ENCODE measurements at regions not wholly inside any gene's neighbourhood (a gene's known extent, or its start where the extent isn't known, plus 50 kb on each side); places are given as distances from the start of the nearest gene placed in this dataset.

- H3K9ac ChIP-seq (ENCODE audit: control insufficient read depth, extremely low read depth, insufficient read depth, low read length) = peak overlapping the region; percentile 22
- peak overlapping the region in 1 of 3 experiments; percentile 20 for H3K4me3 ChIP-seq (ENCODE audit: control insufficient read depth in 2 of 3, extremely low read depth in 1 of 3, insufficient read depth in 2 of 3, low read depth in 1 of 3, low read length in 3 of 3)
- no peaks in the 10 kb centered on the region for H3K79me2 ChIP-seq (ENCODE audit: control insufficient read depth, insufficient read depth, low read length)
- no peak overlapping the region for H2AFZ ChIP-seq (ENCODE audit: control insufficient read depth, low read length)
- H3K27me3 ChIP-seq (ENCODE audit: control insufficient read depth, extremely low read depth, insufficient read depth, low read length) = no peaks in the 10 kb centered on the region
- H3K4me2 ChIP-seq (ENCODE audit: control insufficient read depth, extremely low read depth, insufficient read depth, low read depth, low read length) = no peak overlapping the region
- dilution Hi-C loops (cut with MboI; ENCODE audit: extremely low pct_ligation_motif_present, low sequenced_read_pairs) = no loop called here
- TF ChIP-seq, protein P1, sequence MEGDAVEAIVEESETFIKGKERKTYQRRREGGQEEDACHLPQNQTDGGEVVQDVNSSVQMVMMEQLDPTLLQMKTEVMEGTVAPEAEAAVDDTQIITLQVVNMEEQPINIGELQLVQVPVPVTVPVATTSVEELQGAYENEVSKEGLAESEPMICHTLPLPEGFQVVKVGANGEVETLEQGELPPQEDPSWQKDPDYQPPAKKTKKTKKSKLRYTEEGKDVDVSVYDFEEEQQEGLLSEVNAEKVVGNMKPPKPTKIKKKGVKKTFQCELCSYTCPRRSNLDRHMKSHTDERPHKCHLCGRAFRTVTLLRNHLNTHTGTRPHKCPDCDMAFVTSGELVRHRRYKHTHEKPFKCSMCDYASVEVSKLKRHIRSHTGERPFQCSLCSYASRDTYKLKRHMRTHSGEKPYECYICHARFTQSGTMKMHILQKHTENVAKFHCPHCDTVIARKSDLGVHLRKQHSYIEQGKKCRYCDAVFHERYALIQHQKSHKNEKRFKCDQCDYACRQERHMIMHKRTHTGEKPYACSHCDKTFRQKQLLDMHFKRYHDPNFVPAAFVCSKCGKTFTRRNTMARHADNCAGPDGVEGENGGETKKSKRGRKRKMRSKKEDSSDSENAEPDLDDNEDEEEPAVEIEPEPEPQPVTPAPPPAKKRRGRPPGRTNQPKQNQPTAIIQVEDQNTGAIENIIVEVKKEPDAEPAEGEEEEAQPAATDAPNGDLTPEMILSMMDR (optimal IDR thresholded peaks at IDR 0.05 in 1 of 3, IDR thresholded peaks at IDR 0.05 in 1 of 3, conservative IDR thresholded peaks at IDR 0.05 in 1 of 3; ENCODE audit: extremely low read depth in 1 of 3, insufficient read depth in 2 of 3, low read length in 3 of 3) = no peak
- no peak for TF ChIP-seq EZH2 (IDR thresholded peaks at IDR 0.05; ENCODE audit: low read length)
- no peaks in the 10 kb centered on the region for H3K9me3 ChIP-seq (ENCODE audit: control insufficient read depth, low read depth, low read length)
- no peak for DNase-seq (ENCODE audit: low read depth, low spot score)
- no peaks in the 10 kb centered on the region for H3K36me3 ChIP-seq (ENCODE audit: control insufficient read depth in 2 of 2, extremely low read depth in 1 of 2, insufficient read depth in 2 of 2, low read length in 2 of 2)
- no peaks in the 10 kb centered on the region for H4K20me1 ChIP-seq (ENCODE audit: control insufficient read depth, extremely low read depth, insufficient read depth, low read length)
- no peaks in the 10 kb centered on the region for H3K4me1 ChIP-seq (ENCODE audit: control insufficient read depth, extremely low read depth, insufficient read depth, low read length)
- H3K9me1 ChIP-seq (ENCODE audit: control insufficient read depth, extremely low read depth, insufficient read depth, low read length) = no peaks in the 10 kb centered on the region
- no peak for FAIRE-seq
- no peak overlapping the region for H3K27ac ChIP-seq (ENCODE audit: control insufficient read depth, insufficient read depth, low read length)
Observed at GRCh38 chr10:42476101-42476500, 162.3 kb downstream of the ZNF33B start.

- FAIRE-seq (no peak), DNase-seq (ENCODE audit: low read depth, low spot score) (no peak)
- H3K4me3 ChIP-seq (ENCODE audit: control insufficient read depth in 2 of 3, extremely low read depth in 1 of 3, insufficient read depth in 2 of 3, low read depth in 1 of 3, low read length in 3 of 3) = peak overlapping the region in 1 of 3 experiments; percentile 20
- no peaks in the 10 kb centered on the region for H3K9me3 ChIP-seq (ENCODE audit: control insufficient read depth, low read depth, low read length)
- H3K9ac ChIP-seq (ENCODE audit: control insufficient read depth, extremely low read depth, insufficient read depth, low read length) = peak overlapping the region; percentile 22
- H3K27me3 ChIP-seq (ENCODE audit: control insufficient read depth, extremely low read depth, insufficient read depth, low read length) = no peaks in the 10 kb centered on the region
- H2AFZ ChIP-seq (ENCODE audit: control insufficient read depth, low read length) = peak overlapping the region; percentile 49
- H3K36me3 ChIP-seq (ENCODE audit: control insufficient read depth in 2 of 2, extremely low read depth in 1 of 2, insufficient read depth in 2 of 2, low read length in 2 of 2) = no peaks in the 10 kb centered on the region
- TF ChIP-seq EZH2 (IDR thresholded peaks at IDR 0.05; ENCODE audit: low read length) = no peak
- TF ChIP-seq, protein P1 (optimal IDR thresholded peaks at IDR 0.05 in 1 of 3, IDR thresholded peaks at IDR 0.05 in 1 of 3, conservative IDR thresholded peaks at IDR 0.05 in 1 of 3; ENCODE audit: extremely low read depth in 1 of 3, insufficient read depth in 2 of 3, low read length in 3 of 3) = no peak
- H4K20me1 ChIP-seq (ENCODE audit: control insufficient read depth, extremely low read depth, insufficient read depth, low read length) = no peaks in the 10 kb centered on the region
- no peak overlapping the region for H3K27ac ChIP-seq (ENCODE audit: control insufficient read depth, insufficient read depth, low read length)
- H3K4me2 ChIP-seq (ENCODE audit: control insufficient read depth, extremely low read depth, insufficient read depth, low read depth, low read length) = no peak overlapping the region
- dilution Hi-C loops (cut with MboI; ENCODE audit: extremely low pct_ligation_motif_present, low sequenced_read_pairs) = no loop called here
- no peaks in the 10 kb centered on the region for H3K4me1 ChIP-seq (ENCODE audit: control insufficient read depth, extremely low read depth, insufficient read depth, low read length)
- H3K79me2 ChIP-seq (ENCODE audit: control insufficient read depth, insufficient read depth, low read length) = no peaks in the 10 kb centered on the region
- H3K9me1 ChIP-seq (ENCODE audit: control insufficient read depth, extremely low read depth, insufficient read depth, low read length) = no peaks in the 10 kb centered on the region
Observed at GRCh38 chr10:42475168-42476098, 162.9 kb downstream of the ZNF33B start.
